Endothelial cell of umbilical vein (primary cell): ENCODE measurements at regions not wholly inside any gene's neighbourhood (a gene's known extent, or its start where the extent isn't known, plus 50 kb on each side); places are given as distances from the start of the nearest gene placed in this dataset.

Source experiments
- BruUV-seq: library from RNA; stranded (reverse); fragments of 400-500 nt; replicated peaks from 2 replicates; lab custom pipeline; 2021; lab: Mats Ljungman, UMichigan
- CTCF ChIA-PET: fragments of 300-600, 350-600 bp; sonication (Branson Sonifier 250); formaldehyde crosslinking; loops from one replicate; lab custom pipeline; 2021; ENCODE audit warnings: antibody characterized with exemption, inconsistent platforms; lab: Charles Lee
- POLR2A ChIA-PET: fragments of 300-600, 350-600 bp; sonication (Branson Sonifier 250); formaldehyde crosslinking; loops from one replicate; lab custom pipeline; 2021; ENCODE audit warnings: antibody characterized with exemption, inconsistent platforms; lab: Charles Lee
- DNase-seq: peaks from one replicate; pipeline ENCODE4 v3.0.0-alpha.2; 2011; ENCODE audit warnings: low read depth, low spot score
- FAIRE-seq: peaks from 2 replicates; lab custom pipeline; 2011; peaks lifted over from hg19 to GRCh38; lab: Jason Lieb, UNC
- H2AFZ ChIP-seq: 2 replicates; pipeline ENCODE4 v1.6.0; 2012; ENCODE audit warnings: low read depth, low read length, control low read depth, inconsistent platforms
- H3K27ac ChIP-seq: 2 replicates; pipeline ENCODE4 v1.5.1; 2011; ENCODE audit warnings: low read depth, mild to moderate bottlenecking, control low read depth, low read length, moderate library complexity; ENCODE audit not compliant: insufficient read depth
- H3K27me3 ChIP-seq, 2 experiments: 2 replicates each; pipeline versions ENCODE4 v1.6.0 to v1.6.1; 2011; ENCODE audit warnings: low read length in 2 of 2, mixed read lengths in 1 of 2; ENCODE audit not compliant: control insufficient read depth in 2 of 2, insufficient read depth in 2 of 2
- H3K36me3 ChIP-seq, 2 experiments: 2 replicates in 1 of 2; 3 replicates in 1 of 2; pipeline ENCODE4 v1.5.1; 2011; ENCODE audit warnings: low read length in 2 of 2, mild to moderate bottlenecking in 1 of 2, moderate library complexity in 1 of 2; ENCODE audit not compliant: control insufficient read depth in 2 of 2, insufficient read depth in 2 of 2; ENCODE audit errors: extremely low read depth in 1 of 2
- H3K4me1 ChIP-seq: 3 replicates; pipeline ENCODE4 v1.5.1; 2011; ENCODE audit warnings: mild to moderate bottlenecking, low read length; ENCODE audit not compliant: control insufficient read depth, insufficient read depth; ENCODE audit errors: extremely low read depth
- H3K4me2 ChIP-seq: 2 replicates; pipeline ENCODE4 v1.6.1; 2011; ENCODE audit warnings: low read length, control low read depth, mixed read lengths; ENCODE audit not compliant: insufficient read depth
- H3K4me3 ChIP-seq, 3 experiments: fragments of 200-600 bp in 1 of 3; sonication (generic), shearing (Covaris generic) in 1 of 3; replicated peaks in 1 of 3; 2 replicates each; pipeline ENCODE4 v1.5.1; 2011 to 2016; ENCODE audit warnings: control low read depth in 3 of 3, low read length in 3 of 3, mild to moderate bottlenecking in 2 of 3, inconsistent platforms in 1 of 3, low read depth in 1 of 3, moderate library complexity in 1 of 3; ENCODE audit not compliant: insufficient read depth in 1 of 3
- H3K79me2 ChIP-seq: 2 replicates; pipeline ENCODE4 v1.6.0; 2012; ENCODE audit warnings: low read length, inconsistent platforms; ENCODE audit not compliant: control insufficient read depth, insufficient read depth
- H3K9ac ChIP-seq: replicated peaks from 2 replicates; pipeline ENCODE3; 2011; ENCODE audit warnings: low read length, control low read depth; ENCODE audit not compliant: insufficient read depth; ENCODE audit errors: extremely low read depth
- H3K9me1 ChIP-seq: replicated peaks from 3 replicates; pipeline ENCODE4 v1.6.0; 2011; ENCODE audit warnings: mild to moderate bottlenecking, low read length; ENCODE audit not compliant: control insufficient read depth, insufficient read depth; ENCODE audit errors: extremely low read depth
- H3K9me3 ChIP-seq: replicated peaks from 2 replicates; pipeline ENCODE4 v1.5.1; 2012; ENCODE audit warnings: low read length, inconsistent platforms; ENCODE audit not compliant: control insufficient read depth, insufficient read depth
- H4K20me1 ChIP-seq: replicated peaks from 2 replicates; pipeline ENCODE3; 2011; ENCODE audit warnings: mild to moderate bottlenecking, low read length; ENCODE audit not compliant: control insufficient read depth, insufficient read depth; ENCODE audit errors: extremely low read depth
- CTCF ChIP-seq, 2 donors: IDR thresholded peaks; 1 replicate in 1 of 2; 2 replicates in 1 of 2; pipeline ENCODE4 v1.5.1; 2011; ENCODE audit warnings: low read length in 2 of 2, mild to moderate bottlenecking in 2 of 2, moderate library complexity in 2 of 2, control low read depth in 1 of 2, inconsistent platforms in 1 of 2, low read depth in 1 of 2; ENCODE audit not compliant: insufficient read depth in 1 of 2; ENCODE audit errors: extremely low read depth in 1 of 2
- EZH2 ChIP-seq: IDR thresholded peaks from 2 replicates; pipeline ENCODE4 v1.6.1; 2012; ENCODE audit warnings: borderline replicate concordance, low read depth, mild to moderate bottlenecking, moderate library complexity, low read length, inconsistent platforms; ENCODE audit not compliant: severe bottlenecking
- FOS ChIP-seq: IDR thresholded peaks from 2 replicates; pipeline ENCODE4 v1.6.1; 2011; ENCODE audit warnings: mild to moderate bottlenecking, low read length, moderate library complexity, borderline replicate concordance; ENCODE audit not compliant: insufficient read depth
- GATA2 ChIP-seq: IDR thresholded peaks from 2 replicates; pipeline ENCODE4 v1.7.0; 2011; ENCODE audit warnings: low read depth, mild to moderate bottlenecking, moderate library complexity, mixed read lengths, low read length; ENCODE audit not compliant: insufficient read length, insufficient read depth
- JUN ChIP-seq: IDR thresholded peaks from 2 replicates; pipeline ENCODE4 v1.6.1; 2011; ENCODE audit warnings: borderline replicate concordance, low read depth; ENCODE audit not compliant: insufficient read length, insufficient read depth
- MAX ChIP-seq: IDR thresholded peaks from 2 replicates; pipeline ENCODE4 v1.6.1; 2011; ENCODE audit not compliant: insufficient read depth, insufficient read length
- MYC ChIP-seq: IDR thresholded peaks from one replicate; pipeline ENCODE4 v1.6.1; 2011; ENCODE audit warnings: mild to moderate bottlenecking, low read depth, low read length
- POLR2A ChIP-seq: IDR thresholded peaks from 2 replicates; pipeline ENCODE4 v1.6.1; 2012; ENCODE audit warnings: low read depth, mild to moderate bottlenecking, control low read depth, low read length
- POLR2AphosphoS5 ChIP-seq: IDR thresholded peaks from 2 replicates; pipeline ENCODE4 v1.6.1; 2012; ENCODE audit warnings: low read depth, mild to moderate bottlenecking, control low read depth, low read length, moderate library complexity; ENCODE audit not compliant: insufficient read depth
- dilution Hi-C: fragments of 300-500 bp; cut with MboI; formaldehyde crosslinking; loops from one replicate; pipeline ENCODE4 v1.15.0; 2019; ENCODE audit warnings: low sequenced_read_pairs; ENCODE audit not compliant: extremely low pct_ligation_motif_present
- intact Hi-C: fragments of 100-400 bp; cut with micrococcal nuclease; formaldehyde crosslinking; loops from one replicate; pipeline ENCODE4 v1.10.0; 2022

GRCh38 chr5:52132053-52132452 is 655.7 kb upstream of the ITGA1 start:
- no peak overlapping the region for H2AFZ ChIP-seq
- no peak overlapping the region for H3K4me3 ChIP-seq
- no peaks in the 10 kb centered on the region for H3K27me3 ChIP-seq
- H4K20me1 ChIP-seq: no peaks in the 10 kb centered on the region
- dilution Hi-C loops: no loop called here
- DNase-seq: no peak
- intact Hi-C loops: no loop called here
- CTCF ChIA-PET: no interaction called here
- H3K79me2 ChIP-seq: no peaks in the 10 kb centered on the region
- no peak overlapping the region for H3K4me2 ChIP-seq
- H3K9me1 ChIP-seq: no peaks in the 10 kb centered on the region
- BruUV-seq: no TSS peak
- no peak for TF ChIP-seq GATA2
- no peak for TF ChIP-seq POLR2A
- no peak for TF ChIP-seq MAX
- TF ChIP-seq FOS: no peak
- TF ChIP-seq EZH2: no peak
- TF ChIP-seq POLR2AphosphoS5: no peak
- no peak for TF ChIP-seq CTCF (IDR thresholded peaks at IDR 0.05; ENCODE audit: extremely low read depth in 1 of 2, insufficient read depth in 1 of 2, low read depth in 1 of 2, low read length in 2 of 2)
- TF ChIP-seq MYC: no peak
- TF ChIP-seq JUN: no peak
- no peaks in the 10 kb centered on the region for H3K36me3 ChIP-seq
- POLR2A ChIA-PET: no interaction called here
- no peak overlapping the region for H3K9ac ChIP-seq
- no peaks in the 10 kb centered on the region for H3K9me3 ChIP-seq
- H3K27ac ChIP-seq: no peak overlapping the region
- H3K4me1 ChIP-seq: no peaks in the 10 kb centered on the region
- no peak for FAIRE-seq
